HG02973 (cell line): ENCODE measurements at regions not wholly inside any gene's neighbourhood (a gene's known extent, or its start where the extent isn't known, plus 50 kb on each side); places are given as distances from the start of the nearest gene placed in this dataset.
A peak's percentile ranks its signal among the peaks of the same experiment; 100 is the strongest.
"Not testable (repeated sequence)": the region's sequence is repeated elsewhere in the genome, so short reads cannot be mapped to it uniquely, and the experiment has no call there.

Experiments used
- ATAC-seq: cut with Tn5 transposase; IDR thresholded peaks from one replicate; pipeline ENCODE4 v1.9.1; 2021; ENCODE audit warnings: moderate library complexity; ENCODE audit not compliant: unreplicated experiment

- no peak for ATAC-seq
Observed at GRCh38 chr12:85626784-85627171, 209.4 kb downstream of the RASSF9 start.

GRCh38 chr12:85627584-85627983 lies 208.6 kb downstream of the RASSF9 start:
- no peak for ATAC-seq

GRCh38 chr12:85628562-85628961 lies 207.6 kb downstream of the RASSF9 start:
- not testable (repeated sequence) for ATAC-seq

GRCh38 chr12:85630851-85631250 lies 205.4 kb downstream of the RASSF9 start:
- ATAC-seq, result no peak

- no peak for ATAC-seq
Observed at GRCh38 chr12:85632390-85632789, 203.8 kb downstream of the RASSF9 start.

GRCh38 chr12:85633491-85633890 lies 202.7 kb downstream of the RASSF9 start:
- ATAC-seq, result no peak

GRCh38 chr12:85639834-85640233 lies 196.4 kb downstream of the RASSF9 start:
- no peak for ATAC-seq

- no peak for ATAC-seq
Observed at GRCh38 chr12:85641796-85642195, 194.4 kb downstream of the RASSF9 start.

- ATAC-seq, result peak; percentile 57
Observed at GRCh38 chr12:85642288-85642687, 193.9 kb downstream of the RASSF9 start.

GRCh38 chr12:85642808-85643207 lies 193.4 kb downstream of the RASSF9 start:
- no peak for ATAC-seq

- no peak for ATAC-seq
Observed at GRCh38 chr12:85644508-85644907, 191.7 kb downstream of the RASSF9 start.

GRCh38 chr12:85653731-85654455 lies 182.3 kb downstream of the RASSF9 start:
- ATAC-seq, result no peak

- ATAC-seq, result no peak
Observed at GRCh38 chr12:85654456-85654840, 181.8 kb downstream of the RASSF9 start.

- no peak for ATAC-seq
Observed at GRCh38 chr12:85656561-85656960, 179.6 kb downstream of the RASSF9 start.

GRCh38 chr12:85657251-85657650 lies 179.0 kb downstream of the RASSF9 start:
- no peak for ATAC-seq

GRCh38 chr12:85657836-85658630 lies 178.2 kb downstream of the RASSF9 start:
- ATAC-seq, result no peak

- ATAC-seq, result no peak
Observed at GRCh38 chr12:85659754-85660530, 176.3 kb downstream of the RASSF9 start.

GRCh38 chr12:85661461-85662206 lies 174.6 kb downstream of the RASSF9 start:
- ATAC-seq, result no peak

- ATAC-seq, result no peak
Observed at GRCh38 chr12:85662207-85662602, 174.0 kb downstream of the RASSF9 start.

- no peak for ATAC-seq
Observed at GRCh38 chr12:85663631-85664030, 172.6 kb downstream of the RASSF9 start.

- ATAC-seq, result no peak
Observed at GRCh38 chr12:85664429-85664828, 171.8 kb downstream of the RASSF9 start.
